NCI-H1048 (cell line): ENCODE measurements at regions not wholly inside any gene's neighbourhood (a gene's known extent, or its start where the extent isn't known, plus 50 kb on each side); places are given as distances from the start of the nearest gene placed in this dataset.

Experiments used
- DNase-seq: peaks from one replicate; lab custom pipeline; 2025; lab: John Stamatoyannopoulos, UW

DNA sequence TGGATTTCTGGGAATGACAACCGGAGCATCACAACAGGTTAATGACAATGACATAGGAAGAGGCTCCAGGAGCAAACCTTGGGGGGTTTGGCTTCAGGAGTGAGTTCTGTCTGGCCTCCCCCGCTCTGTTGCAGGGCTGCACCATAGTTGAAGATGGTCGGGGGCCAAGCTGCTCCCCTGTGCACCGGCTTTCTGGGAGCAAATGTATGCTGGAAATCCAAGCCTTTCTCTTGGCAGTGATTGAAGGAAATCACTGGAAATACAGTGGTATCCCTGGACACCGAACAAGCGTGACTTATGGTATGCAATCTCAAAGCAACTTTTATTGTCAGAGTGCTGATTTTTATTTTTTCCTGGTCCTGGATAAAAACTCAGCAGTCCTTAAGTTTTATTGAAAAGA lies 251.9 kb upstream of the ZNF32 start:
- DNase-seq = no peak

DNA sequence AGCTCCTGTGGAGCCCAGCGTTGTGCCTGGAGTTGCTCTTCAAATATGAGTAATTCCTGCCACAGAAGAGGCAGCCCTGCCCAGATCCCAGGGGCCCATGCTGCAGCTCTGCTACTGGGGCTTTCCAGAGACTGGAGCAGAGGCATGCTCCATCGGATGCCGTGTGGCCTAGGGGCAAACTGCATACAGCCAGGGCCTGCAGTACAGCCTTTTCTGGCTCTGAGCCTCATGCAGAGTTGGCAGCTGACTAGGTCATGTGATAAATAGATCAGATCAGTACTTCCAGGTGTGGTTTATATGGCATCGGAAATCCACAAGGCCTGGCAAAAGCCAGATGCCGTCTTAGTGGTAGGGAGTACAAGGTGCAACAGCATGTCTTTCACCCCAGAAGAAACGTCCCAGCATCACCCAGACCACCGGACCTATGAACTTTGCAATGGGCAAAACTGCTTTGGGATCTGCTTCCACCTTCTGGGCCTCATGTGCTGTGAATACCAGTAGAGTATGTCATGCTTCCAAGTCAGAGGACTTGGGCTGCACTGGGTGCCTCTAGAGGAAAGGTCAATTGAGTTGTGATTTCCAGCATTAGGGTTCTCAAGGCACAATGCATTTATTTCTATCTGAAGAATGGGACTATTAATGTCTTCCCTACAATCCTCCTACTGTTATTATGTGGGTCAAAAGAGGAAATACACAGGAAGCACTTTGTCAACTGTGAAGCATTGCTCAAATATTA lies 250.7 kb upstream of the ZNF32 start:
- DNase-seq = no peak

DNA sequence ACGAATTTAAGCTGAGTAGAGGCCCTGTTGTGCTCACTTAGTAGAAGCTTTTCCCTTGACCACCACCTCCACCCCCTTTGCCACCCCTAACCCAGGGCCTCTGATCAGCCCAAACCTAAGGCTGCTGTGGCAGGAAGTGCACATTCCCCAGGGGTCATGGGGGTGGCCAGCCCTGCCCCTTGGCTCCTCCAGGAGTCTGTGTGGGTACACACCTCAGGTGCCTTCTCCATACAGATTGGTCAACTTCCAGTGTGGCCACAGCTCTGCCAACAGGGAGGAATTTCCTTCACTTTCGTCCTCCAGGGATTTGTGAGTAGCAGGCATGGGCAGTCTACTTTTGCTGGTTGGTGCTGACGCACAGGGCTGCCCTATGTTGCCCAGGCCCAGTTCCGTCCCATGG lies 249.9 kb upstream of the ZNF32 start:
- no peak for DNase-seq

DNA sequence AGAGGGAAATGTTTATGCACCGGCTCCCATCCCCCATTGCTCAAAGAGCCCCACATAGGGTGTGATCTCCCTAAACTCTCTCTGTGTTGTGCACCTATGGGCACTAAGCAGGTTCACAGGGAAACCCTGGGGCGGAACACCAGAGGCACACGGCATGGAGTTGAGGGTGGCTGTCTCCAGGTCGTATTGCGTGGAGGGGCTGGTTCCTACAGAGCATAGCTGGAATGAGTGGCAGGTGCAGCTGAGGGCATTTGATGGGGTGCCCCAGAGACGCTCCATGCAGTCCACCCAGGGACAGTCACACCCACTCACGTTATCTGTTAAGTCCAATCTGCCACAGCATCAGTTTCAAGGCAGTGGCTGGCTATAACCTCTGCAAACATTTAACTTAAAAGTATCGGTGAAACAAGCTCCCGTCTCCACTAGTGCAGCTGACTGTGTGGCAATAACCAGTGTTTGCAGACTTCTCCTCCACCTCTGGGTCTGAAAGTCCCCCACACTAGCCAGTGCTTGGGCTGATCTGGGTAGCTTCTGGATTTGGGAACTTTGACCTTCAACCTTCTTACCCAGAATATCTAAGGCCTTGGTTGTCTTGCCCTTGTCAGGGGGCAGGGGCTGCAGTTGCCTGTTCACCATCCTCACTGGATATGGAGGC lies 249.2 kb upstream of the ZNF32 start:
- DNase-seq = no peak

DNA sequence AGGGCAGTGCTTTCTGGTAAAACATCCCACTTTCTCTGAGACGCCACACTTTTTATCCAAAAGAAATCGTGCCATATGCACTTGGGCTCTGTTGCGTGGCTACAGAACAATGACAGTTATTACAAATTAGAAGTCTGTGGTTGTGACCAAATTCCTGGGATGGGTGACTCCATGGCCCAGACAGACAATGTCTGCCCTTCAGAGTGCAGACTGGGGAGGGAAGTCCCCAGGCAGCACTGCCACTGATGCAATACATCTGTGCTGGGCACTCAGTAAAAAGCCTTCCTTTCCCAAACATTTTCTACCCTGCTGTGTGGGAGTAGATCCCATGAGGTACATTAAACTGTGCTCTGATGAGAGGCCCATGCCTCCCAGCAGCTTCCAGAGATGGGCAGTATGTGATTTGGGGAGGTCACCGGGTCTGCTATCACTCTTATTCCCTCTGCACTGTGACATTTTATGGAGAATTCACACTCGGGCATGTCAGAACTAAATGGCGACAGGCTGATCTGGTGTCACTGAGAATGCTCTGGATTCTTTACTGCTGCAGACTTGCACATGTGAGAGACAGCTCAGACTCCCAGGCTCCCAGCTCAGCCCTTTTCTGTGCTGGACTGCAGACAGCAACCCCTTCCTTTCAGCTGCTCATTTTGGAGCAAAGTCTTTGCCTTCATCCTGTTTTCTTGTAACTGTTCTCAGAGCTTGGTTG lies 243.5 kb upstream of the ZNF32 start:
- DNase-seq = no peak

DNA sequence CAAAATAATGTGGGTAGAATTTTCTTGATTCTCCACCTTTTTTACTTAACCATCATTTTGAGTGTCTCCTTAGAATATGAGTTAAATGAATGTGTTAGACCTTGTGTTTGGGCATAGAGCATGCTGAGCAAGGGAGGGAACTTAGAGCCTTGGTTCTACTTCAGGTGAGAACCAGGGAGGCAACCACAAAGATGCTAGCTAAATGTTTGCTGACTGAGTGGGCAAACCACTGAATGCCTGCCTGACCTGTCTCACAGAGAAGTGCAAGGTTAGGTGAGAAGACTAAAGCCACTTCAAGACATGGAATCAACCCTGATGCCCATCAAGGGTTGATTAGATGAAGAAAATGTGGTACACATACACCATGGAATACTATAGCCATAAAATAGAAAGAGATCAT lies 242.6 kb upstream of the ZNF32 start:
- no peak for DNase-seq

DNA sequence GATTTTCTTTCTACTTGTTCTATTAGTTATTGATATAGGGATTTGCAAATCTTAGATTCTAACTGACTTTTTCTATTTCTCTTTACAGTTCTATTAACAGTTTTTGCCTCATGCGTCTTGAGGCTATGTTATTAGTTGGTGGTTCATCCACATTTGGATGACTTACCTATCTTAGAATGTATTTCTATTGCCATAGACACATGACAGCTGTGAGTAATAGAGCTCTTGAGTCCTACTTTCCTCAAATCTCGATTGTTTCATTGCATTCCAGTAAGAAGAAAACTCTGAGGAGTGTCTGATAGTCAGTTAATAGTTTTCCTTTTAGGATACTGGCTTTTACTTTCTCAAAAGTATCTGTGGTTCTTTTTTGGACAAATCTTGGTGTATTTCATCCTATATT lies 241.4 kb upstream of the ZNF32 start:
- no peak for DNase-seq

DNA sequence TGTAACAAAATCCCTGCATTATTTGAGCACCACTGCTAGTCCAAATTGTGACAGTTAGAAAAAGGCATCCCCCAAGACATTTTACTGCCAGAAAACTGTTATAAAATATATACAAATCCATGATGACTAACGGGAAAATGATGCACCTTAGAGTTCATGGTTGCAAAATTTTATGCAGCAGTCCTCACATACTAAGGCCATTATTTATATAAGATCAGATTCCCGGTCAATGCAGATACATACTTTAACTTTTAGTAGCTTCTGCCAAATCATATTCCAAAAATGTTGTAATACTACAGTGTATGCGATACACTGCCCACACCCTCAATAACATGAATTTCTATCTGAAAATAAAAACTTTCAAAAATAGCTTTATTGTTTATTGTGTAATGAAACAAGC lies 239.9 kb upstream of the ZNF32 start:
- no peak for DNase-seq

DNA sequence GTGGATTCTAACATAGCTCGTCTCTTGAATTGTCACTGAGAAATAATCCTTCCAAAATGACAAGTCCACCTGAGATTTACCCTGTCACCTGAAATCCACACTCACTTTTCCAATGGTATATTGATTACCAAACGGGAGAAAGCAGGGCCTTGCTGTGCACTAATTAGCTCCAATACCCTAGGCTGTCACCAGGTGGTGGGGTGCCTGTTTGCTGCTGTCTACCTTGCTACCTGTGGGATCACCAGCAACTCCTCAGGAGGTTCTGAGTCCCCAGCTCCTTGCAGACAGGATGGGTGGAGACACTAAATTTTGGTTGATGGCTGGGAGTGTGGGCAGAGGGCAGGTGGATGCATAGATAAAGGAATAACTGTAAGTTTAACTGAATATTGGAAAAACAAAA lies 237.2 kb upstream of the ZNF32 start:
- DNase-seq = no peak

DNA sequence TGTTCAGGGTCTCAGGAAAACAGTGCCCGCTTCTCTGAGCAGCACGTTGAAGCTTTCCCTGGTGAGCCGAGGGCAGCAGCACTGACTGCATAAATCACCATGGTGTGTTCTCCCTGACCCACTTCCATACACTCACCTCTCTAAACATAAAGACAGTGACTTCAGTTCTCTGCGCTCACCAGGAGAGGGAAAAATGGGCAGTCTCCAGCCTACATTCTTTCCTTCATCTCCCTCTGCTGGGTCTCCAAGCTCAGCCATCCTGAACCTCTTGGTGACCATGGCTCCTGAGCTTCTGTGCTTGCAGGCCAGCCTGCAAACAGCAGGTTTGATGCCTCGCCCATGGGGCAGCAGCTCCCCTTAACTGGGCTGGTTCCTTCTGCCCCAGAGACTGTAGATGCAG lies 236.6 kb upstream of the ZNF32 start:
- no peak for DNase-seq

DNA sequence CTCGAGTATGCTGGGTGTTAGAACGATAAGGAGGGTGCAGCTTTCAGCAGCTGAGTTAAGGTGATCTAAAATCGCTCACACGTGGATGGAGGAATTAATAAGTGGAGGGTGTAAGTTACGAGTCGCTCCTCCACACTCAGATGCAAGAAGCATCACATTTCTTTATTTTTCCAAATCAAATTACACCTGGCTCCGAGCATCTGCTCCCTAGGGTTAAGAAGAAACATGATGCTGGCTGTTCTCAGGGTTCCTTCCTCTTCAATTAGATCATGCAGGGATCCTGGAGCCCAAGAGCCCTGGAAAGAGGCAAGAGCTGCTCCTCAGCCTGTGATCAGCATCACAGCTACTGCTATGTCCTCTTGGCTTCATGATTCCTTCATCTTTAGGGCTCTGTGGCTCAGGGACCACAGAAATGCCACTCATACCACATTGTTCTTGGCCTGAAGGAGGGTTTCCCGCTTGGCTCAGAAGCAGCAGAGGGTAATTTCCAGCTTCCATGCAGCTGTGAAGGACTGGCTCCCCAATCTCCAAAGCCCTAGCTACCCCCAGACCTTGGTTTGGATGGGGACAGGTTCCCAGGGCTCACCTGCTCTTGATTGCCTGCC lies 235.9 kb upstream of the ZNF32 start:
- no peak for DNase-seq

DNA sequence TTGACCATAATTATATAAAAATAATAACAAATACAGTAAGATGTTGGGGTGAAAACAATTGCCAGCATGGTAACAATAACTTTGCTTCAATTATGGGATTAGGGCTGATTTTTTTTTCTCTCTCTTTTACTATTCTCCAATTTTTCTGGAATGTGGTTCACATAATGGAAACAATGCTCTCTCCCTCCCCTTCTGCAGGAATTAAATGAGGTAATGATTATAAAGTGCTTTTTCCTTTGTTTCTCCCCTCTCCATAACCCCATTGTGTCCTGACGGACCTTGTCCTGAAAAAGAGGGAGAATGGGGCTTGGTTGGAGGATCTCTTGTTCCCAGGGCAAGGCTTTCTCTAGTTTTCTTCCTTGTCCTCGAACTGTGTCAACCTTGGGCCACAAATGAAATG lies 234.0 kb upstream of the ZNF32 start:
- no peak for DNase-seq

DNA sequence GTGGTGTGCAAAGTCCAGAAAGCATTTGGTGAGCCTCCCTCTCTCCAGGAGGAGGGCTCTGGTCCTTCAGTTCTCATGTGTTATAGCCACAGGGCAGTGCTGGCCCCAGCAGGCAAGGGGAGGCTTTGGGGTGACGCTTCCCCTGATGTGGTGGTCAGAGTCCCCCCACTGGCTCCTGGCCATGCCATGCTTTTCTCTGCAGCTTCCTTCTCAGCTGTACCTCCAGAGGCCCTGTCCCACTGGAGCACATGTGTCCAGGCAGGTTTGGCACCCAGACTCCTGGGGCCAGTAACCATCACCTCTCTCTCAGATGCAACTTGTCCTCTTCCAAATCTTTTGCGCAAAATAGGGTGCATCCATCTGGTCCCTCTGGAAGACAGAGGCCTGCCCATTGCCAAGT lies 233.0 kb upstream of the ZNF32 start:
- no peak for DNase-seq

DNA sequence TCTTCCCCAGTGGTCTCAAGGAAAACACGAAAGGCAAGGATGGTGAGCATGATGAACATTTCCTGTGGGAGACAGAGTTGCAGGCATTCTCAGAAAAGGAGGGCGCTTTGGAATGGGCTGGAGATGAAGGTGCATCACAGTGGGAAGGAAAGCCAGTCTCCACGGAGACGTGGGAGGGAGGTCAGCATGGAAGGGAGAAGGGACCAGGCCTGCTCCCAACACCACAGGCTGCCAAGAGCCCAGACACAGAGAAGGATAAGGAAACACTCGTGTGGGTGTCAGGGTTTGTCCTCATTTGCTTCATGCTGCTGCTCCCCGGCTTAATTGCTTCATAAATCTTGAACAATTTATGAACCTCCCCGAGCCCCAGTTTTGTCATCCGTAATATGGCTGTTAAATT lies 231.5 kb upstream of the ZNF32 start:
- no peak for DNase-seq

DNA sequence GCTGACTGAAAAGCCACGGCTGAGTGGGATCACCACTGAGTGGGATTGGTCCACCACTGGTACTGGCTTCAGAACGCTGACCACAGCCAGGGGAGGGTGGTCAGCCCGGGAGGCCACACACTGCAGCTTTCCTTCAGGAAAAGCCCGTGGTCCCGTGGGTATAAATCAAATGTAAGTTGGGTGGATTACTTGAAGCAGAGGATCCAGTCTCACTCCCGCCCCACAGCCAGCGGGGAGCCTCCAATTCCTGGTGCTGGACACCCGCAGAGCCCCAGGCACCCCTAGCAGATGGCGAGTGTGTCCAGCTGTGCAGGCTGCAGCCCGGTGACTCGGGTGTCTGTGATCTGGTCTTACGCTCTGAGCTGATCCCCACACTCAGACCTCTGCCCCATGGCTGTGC lies 231.1 kb upstream of the ZNF32 start:
- DNase-seq = no peak

DNA sequence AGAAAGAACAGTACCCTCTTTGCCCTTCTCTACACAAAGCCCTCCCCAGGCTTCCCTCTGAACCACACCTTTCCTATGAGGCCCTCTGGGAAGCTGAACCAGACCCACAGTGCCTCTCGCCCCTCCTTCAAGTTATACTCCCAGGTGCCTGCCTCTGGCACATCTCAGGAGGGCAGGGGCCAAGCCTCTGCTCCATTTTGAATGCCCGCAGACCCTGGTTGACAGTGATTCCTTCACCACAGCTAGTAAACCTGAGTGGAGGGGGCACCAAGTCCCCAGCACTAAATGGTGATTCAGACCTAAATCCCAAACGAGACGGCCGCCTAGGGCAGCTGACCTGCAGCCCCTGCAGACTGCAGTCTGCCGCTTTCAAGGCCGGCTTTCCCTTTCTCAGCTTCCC lies 230.5 kb upstream of the ZNF32 start:
- no peak for DNase-seq

DNA sequence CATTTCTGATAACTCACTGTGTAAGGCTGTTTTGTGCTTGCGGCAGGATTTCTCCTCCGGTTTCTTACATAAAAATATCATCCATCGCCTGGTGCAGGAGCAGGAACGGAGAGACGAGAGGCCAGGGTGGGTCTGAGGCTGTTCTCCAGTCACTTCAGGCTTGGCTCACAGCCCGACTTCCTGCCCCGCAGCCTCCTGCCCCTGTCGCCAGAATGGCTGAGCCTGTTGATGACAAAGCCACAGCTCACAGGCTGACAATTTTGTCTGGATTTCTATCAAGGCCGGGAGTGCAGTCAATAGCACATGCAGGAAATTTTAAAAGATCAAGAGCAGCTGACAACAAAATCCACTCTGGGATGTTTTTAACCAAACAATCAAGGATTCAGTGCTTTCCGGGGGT lies 229.7 kb upstream of the ZNF32 start:
- DNase-seq = no peak

DNA sequence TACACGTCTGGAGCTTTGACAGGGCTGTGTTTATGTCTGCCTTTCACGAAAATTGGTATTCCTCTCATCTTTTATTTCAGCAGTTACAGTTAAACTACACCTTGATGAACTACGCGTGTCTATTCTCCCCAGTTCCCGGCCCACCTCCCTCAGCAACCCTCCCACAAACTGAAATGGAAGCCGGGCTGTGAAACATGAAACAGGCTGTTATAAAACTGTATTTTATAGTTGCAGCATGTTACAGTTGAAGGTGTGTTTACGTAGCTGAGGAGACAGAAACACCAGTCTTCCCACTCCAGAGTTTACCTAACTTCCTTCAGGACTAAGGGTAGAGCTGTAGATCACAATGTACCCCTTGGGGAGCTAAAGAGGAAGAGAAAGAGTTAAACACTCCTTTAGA lies 228.3 kb upstream of the ZNF32 start:
- no peak for DNase-seq

DNA sequence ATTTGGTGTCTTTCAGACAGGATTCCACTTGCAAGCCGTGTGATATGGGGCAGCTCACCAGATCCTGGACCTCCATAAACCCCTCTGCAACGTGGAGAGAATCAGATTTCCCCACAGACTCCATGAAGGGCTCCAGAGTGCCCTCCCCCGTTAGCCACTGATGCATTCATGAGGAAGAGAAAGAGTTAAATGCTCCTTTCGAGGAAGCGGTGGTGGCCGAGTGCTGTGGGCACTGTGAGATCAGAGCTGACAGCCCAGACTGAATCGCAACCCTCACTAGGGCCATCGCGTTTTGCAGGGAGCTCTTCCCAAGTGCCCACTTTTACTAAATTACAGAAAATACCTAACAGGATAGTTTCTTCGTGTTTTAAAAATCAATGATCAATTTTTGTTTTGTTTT lies 226.3 kb upstream of the ZNF32 start:
- DNase-seq = no peak

DNA sequence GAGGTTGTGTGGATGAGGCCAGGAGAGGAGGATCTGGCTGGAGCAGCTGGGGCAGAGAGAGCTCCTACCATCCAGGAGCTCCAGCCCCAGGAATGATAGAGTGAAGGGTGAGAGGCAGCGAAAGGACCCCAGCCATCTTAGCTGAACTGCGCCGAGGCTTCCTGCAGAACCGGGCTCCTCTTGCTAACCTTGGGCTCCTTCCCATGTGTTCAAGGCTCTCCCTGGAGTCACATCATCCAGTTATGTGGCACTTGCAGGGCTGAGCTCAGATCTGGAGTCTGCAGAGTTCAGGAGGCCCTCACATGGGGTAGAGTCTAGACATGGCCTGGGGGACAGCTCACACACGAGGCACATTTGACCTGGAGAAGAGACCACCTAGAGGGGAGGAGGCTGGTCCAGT lies 225.0 kb upstream of the ZNF32 start:
- DNase-seq = no peak

DNA sequence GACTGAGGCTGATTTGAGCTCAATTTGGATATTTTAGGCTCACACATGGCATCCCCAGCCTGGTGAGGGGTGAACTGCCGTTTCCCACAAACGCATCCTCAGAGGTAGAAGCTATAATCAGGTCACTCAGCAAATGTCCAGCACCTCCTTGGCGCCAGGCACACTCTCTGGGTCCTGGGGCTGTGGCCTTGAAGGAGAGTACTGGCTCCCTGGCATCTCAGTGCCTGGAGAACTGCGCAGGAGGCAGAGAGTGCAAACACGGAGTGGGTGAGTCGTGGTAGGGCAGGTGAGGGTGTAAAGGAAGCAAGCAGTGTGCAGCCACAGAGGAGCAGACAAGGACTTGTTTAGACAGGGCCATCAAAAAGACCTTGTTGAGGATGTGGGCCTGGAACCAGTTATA lies 224.0 kb upstream of the ZNF32 start:
- DNase-seq = no peak

DNA sequence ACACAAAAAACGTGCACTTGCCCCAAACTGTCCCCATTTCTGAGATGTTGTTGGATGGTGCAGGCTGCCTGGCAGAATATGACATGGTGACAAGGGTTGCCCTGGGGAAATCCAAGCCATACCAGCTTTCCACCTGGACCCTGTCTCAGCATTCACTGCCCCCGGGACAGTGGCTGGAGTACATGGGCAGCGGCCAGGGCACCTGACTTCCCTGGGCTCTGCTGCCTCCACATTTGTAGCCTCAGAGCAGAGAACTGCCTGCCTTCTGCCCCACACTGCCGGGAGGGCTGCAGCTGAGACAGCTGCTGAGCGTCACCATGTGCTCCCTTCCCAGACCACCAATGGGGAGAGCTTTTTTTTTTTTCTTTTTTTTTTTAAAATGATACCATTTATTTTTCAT lies 222.9 kb upstream of the ZNF32 start:
- DNase-seq = no peak

DNA sequence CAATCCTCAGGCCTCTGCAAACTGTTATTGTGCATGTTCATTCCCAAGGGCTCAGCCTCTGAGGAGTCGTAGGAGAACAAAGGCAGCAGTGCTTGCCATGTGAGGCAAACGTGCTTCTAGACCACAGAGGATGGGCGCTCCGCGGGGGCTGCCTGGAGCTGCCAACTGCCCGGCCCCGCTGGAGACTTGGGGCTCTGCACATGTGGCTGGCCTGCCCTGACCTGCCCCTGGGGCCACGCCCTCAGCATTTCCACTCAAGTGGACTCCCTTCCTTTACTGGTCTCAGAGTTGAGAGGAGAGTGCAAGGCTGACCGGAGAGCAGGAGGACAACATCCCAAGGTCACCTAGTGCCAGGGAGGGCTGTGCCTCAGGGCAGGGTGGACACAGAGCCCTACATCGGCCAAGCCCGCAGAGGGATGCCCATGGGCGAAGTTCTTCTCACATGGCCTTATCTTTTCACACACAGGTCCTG lies 222.3 kb upstream of the ZNF32 start:
- no peak for DNase-seq
